GM21825 (cell line): ENCODE measurements at regions not wholly inside any gene's neighbourhood (a gene's known extent, or its start where the extent isn't known, plus 50 kb on each side); places are given as distances from the start of the nearest gene placed in this dataset.
"Not testable (repeated sequence)": the region's sequence is repeated elsewhere in the genome, so short reads cannot be mapped to it uniquely, and the experiment has no call there.

ENCODE experiments used
- ATAC-seq: cut with Tn5 transposase; IDR thresholded peaks from one replicate; pipeline ENCODE4 v1.9.1; 2021; ENCODE audit warnings: mild to moderate bottlenecking, moderate library complexity; ENCODE audit not compliant: unreplicated experiment

GRCh38 chr10:36880898-36881297 is 244.5 kb upstream of the ANKRD30A start:
- no peak for ATAC-seq

- ATAC-seq, result peak; percentile 96
These were observed 252.6 kb upstream of the ANKRD30A start for GRCh38 chr10:36872702-36873393.

- no peak for ATAC-seq
These were observed 284.6 kb upstream of the ANKRD30A start for GRCh38 chr10:36840788-36841187.

GRCh38 chr10:36837416-36837815 is 288.0 kb upstream of the ANKRD30A start:
- no peak for ATAC-seq

- no peak for ATAC-seq
These were observed 305.6 kb upstream of the ANKRD30A start for GRCh38 chr10:36819781-36820180.

- no peak for ATAC-seq
These were observed 307.5 kb upstream of the ANKRD30A start for GRCh38 chr10:36817898-36818297.

- no peak for ATAC-seq
These were observed 316.6 kb upstream of the ANKRD30A start for GRCh38 chr10:36808625-36809362.

- no peak for ATAC-seq
These were observed 322.2 kb upstream of the ANKRD30A start for GRCh38 chr10:36803229-36803628.

GRCh38 chr10:36802490-36803153 is 322.8 kb upstream of the ANKRD30A start:
- no peak for ATAC-seq

GRCh38 chr10:36801660-36802059 is 323.7 kb upstream of the ANKRD30A start:
- no peak for ATAC-seq

- ATAC-seq, result no peak
These were observed 330.4 kb upstream of the ANKRD30A start for GRCh38 chr10:36794981-36795380.

GRCh38 chr10:36789974-36790373 is 335.4 kb upstream of the ANKRD30A start:
- no peak for ATAC-seq

- ATAC-seq, result no peak
These were observed 337.2 kb upstream of the ANKRD30A start for GRCh38 chr10:36788152-36788551.

GRCh38 chr10:36783400-36783799 is 342.0 kb upstream of the ANKRD30A start:
- no peak for ATAC-seq

- ATAC-seq, result no peak
These were observed 343.8 kb upstream of the ANKRD30A start for GRCh38 chr10:36781570-36781969.

- no peak for ATAC-seq
These were observed 345.2 kb upstream of the ANKRD30A start for GRCh38 chr10:36780158-36780557.

- ATAC-seq, result no peak
These were observed 346.1 kb upstream of the ANKRD30A start for GRCh38 chr10:36779238-36779846.

- no peak for ATAC-seq
These were observed 346.7 kb upstream of the ANKRD30A start for GRCh38 chr10:36778651-36779050.

- no peak for ATAC-seq
These were observed 351.7 kb upstream of the ANKRD30A start for GRCh38 chr10:36773652-36774051.

- ATAC-seq, result no peak
These were observed 353.7 kb upstream of the ANKRD30A start for GRCh38 chr10:36771725-36772124.

GRCh38 chr10:36769741-36770140 is 355.7 kb upstream of the ANKRD30A start:
- ATAC-seq, result not testable (repeated sequence)
